Osteoblast (primary cell): ENCODE measurements at regions not wholly inside any gene's neighbourhood (a gene's known extent, or its start where the extent isn't known, plus 50 kb on each side); places are given as distances from the start of the nearest gene placed in this dataset.

Source experiments
- DNase-seq: peaks from one replicate; pipeline ENCODE4 v3.0.0; 2011; ENCODE audit warnings: low spot score, mixed read lengths; ENCODE audit not compliant: insufficient read length; ENCODE audit errors: missing footprints
- H2AFZ ChIP-seq: 2 replicates; pipeline ENCODE4 v1.6.0; 2011; ENCODE audit warnings: mild to moderate bottlenecking, low read length
- H3K27ac ChIP-seq: 2 replicates; pipeline ENCODE4 v1.5.1; 2011; ENCODE audit warnings: mild to moderate bottlenecking, low read depth, low read length, moderate library complexity
- H3K27me3 ChIP-seq: 2 replicates; pipeline ENCODE4 v1.6.0; 2012; ENCODE audit warnings: mild to moderate bottlenecking, control low read depth, inconsistent platforms, low read length, moderate library complexity; ENCODE audit not compliant: insufficient read depth
- H3K36me3 ChIP-seq: 2 replicates; pipeline ENCODE4 v1.5.1; 2011; ENCODE audit warnings: mild to moderate bottlenecking, low read length, control low read depth, moderate library complexity; ENCODE audit not compliant: insufficient read depth
- H3K4me1 ChIP-seq: 2 replicates; pipeline ENCODE4 v1.5.1; 2011; ENCODE audit warnings: mild to moderate bottlenecking, low read length, control low read depth, moderate library complexity; ENCODE audit not compliant: insufficient read depth
- H3K4me2 ChIP-seq: 2 replicates; pipeline ENCODE4 v1.6.0; 2011; ENCODE audit warnings: mild to moderate bottlenecking, low read length; ENCODE audit not compliant: insufficient read depth
- H3K4me3 ChIP-seq: fragments of 200-600 bp; sonication (generic); 3 replicates; pipeline ENCODE4 v1.5.1; 2012; ENCODE audit warnings: mild to moderate bottlenecking, low read length, inconsistent platforms; ENCODE audit not compliant: insufficient read depth
- H3K79me2 ChIP-seq: 2 replicates; pipeline ENCODE4 v1.6.0; 2012; ENCODE audit warnings: mild to moderate bottlenecking, low read length, control low read depth, inconsistent platforms; ENCODE audit not compliant: insufficient read depth
- H3K9me3 ChIP-seq: 2 replicates; pipeline ENCODE4 v1.5.1; 2011; ENCODE audit warnings: low read depth, low read length, control low read depth
- H4K20me1 ChIP-seq: 2 replicates; pipeline ENCODE4 v1.6.0; 2012; ENCODE audit warnings: mild to moderate bottlenecking, low read length, control low read depth; ENCODE audit not compliant: insufficient read depth
- TF ChIP-seq, protein P1 (sequence below): IDR thresholded peaks from 2 replicates; pipeline ENCODE4 v1.5.1; 2011; ENCODE audit warnings: mild to moderate bottlenecking, low read depth, low read length, moderate library complexity; ENCODE audit errors: extremely low read depth

DNA sequence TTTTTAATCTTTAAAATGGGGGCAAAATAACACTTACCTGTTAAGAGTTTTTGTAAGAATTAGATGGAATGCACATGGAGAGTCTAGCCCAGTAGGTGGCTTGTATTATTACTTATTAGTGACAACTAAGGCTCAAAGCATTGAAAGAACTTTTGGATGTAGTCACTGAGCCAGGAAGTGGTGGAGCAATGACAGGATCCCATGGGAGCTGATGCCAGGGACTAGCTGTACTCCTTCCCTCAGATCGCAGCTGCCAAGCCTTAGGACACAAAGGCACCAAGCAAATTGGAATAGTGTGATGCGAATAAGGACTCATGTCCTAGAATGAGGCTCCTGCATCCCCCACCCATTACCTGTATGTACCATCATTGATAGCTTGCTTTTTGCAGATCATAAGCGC, 370.4 kb upstream of the RGMA start:
- DNase-seq, result no peak
- Histone ChIP-seq H2AFZ (no peak overlapping the region), H3K4me3 (no peak overlapping the region), H3K4me2 (no peak overlapping the region), H3K4me1 (no peaks in the 10 kb centered on the region), H3K9me3 (peaks cover 1% of the 10 kb centered on the region), H3K36me3 (no peaks in the 10 kb centered on the region), H4K20me1 (no peaks in the 10 kb centered on the region), H3K27me3 (no peaks in the 10 kb centered on the region), H3K27ac (no peak overlapping the region), H3K79me2 (no peaks in the 10 kb centered on the region)
- TF ChIP-seq, protein P1, sequence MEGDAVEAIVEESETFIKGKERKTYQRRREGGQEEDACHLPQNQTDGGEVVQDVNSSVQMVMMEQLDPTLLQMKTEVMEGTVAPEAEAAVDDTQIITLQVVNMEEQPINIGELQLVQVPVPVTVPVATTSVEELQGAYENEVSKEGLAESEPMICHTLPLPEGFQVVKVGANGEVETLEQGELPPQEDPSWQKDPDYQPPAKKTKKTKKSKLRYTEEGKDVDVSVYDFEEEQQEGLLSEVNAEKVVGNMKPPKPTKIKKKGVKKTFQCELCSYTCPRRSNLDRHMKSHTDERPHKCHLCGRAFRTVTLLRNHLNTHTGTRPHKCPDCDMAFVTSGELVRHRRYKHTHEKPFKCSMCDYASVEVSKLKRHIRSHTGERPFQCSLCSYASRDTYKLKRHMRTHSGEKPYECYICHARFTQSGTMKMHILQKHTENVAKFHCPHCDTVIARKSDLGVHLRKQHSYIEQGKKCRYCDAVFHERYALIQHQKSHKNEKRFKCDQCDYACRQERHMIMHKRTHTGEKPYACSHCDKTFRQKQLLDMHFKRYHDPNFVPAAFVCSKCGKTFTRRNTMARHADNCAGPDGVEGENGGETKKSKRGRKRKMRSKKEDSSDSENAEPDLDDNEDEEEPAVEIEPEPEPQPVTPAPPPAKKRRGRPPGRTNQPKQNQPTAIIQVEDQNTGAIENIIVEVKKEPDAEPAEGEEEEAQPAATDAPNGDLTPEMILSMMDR, result no peak

DNA sequence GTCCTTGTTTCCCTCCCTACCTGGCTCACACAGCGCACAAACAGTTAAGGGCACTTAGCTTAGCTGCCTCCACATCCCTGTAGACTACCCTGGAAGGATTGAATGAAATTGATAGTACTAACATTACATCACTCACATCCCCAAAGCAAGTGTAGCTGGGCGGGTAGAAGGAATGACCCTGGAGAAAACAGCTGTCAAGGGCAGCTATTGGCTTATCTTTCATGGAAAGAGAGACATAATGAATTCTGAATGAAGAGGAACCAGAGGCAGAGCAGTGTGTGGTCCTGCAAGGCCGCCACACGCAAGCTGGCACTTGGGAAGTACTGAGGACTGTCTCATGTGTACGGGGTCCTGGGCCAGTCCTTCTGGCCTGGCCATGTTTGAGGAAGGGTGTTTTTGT, 369.6 kb upstream of the RGMA start:
- H3K79me2 ChIP-seq, result no peaks in the 10 kb centered on the region
- no peak overlapping the region for H3K4me2 ChIP-seq
- no peaks in the 10 kb centered on the region for H4K20me1 ChIP-seq
- DNase-seq, result no peak
- no peak overlapping the region for H3K27ac ChIP-seq
- H3K4me3 ChIP-seq, result no peak overlapping the region
- no peaks in the 10 kb centered on the region for H3K27me3 ChIP-seq
- H2AFZ ChIP-seq, result no peak overlapping the region
- H3K4me1 ChIP-seq, result no peaks in the 10 kb centered on the region
- H3K36me3 ChIP-seq, result no peaks in the 10 kb centered on the region
- TF ChIP-seq, protein P1, result no peak
- peaks cover 1% of the 10 kb centered on the region for H3K9me3 ChIP-seq

GRCh38 chr15:93454788-93455187, 365.8 kb upstream of the RGMA start:
- H3K36me3 ChIP-seq, result no peaks in the 10 kb centered on the region

DNA sequence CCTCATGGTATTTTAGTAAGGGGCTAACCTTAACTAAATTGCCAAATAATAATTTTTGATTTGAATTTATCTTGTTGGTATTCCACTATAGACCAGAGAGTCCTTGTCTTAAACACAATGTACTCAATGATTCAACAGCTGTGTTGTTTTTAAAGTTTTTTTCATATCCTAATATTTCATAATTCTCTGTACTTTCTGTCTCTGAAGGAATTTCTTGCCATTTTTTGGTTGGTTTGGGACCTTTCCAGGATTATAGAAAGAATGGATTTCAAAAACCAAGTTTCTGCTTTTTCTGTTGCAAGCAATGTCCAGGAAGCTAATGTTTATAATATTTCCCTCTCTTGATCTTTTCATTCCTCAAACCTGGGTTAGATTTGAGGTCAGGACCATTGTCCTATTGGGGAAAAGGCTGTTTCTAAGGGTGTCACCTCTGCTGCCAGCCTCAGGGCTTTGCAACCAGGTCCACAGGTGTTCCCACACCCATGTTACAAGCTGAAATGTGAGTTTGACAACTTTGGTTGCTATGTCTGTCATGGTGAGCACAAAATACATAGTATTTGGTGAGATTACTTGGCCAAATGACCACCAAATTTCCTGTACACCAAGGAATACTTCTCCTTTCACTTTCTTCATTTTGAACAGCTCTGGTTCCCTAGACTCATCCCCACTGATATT, 363.7 kb upstream of the RGMA start:
- TF ChIP-seq, protein P1, result no peak
- Histone ChIP-seq H3K4me1 (no peaks in the 10 kb centered on the region), H3K79me2 (no peaks in the 10 kb centered on the region), H3K27ac (no peak overlapping the region), H3K4me2 (no peak overlapping the region), H3K36me3 (no peaks in the 10 kb centered on the region), H3K4me3 (no peak overlapping the region), H3K9me3 (no peaks in the 10 kb centered on the region), H4K20me1 (no peaks in the 10 kb centered on the region), H2AFZ (no peak overlapping the region), H3K27me3 (no peaks in the 10 kb centered on the region)
- no peak for DNase-seq

More at GRCh38 chr15:93454788-93455187, 365.8 kb upstream of the RGMA start:
- Histone ChIP-seq H3K9me3 (no peaks in the 10 kb centered on the region), H2AFZ (no peak overlapping the region), H3K27ac (no peak overlapping the region), H3K79me2 (no peaks in the 10 kb centered on the region), H3K4me3 (no peak overlapping the region), H3K27me3 (no peaks in the 10 kb centered on the region), H3K4me1 (no peaks in the 10 kb centered on the region), H3K4me2 (no peak overlapping the region), H4K20me1 (no peaks in the 10 kb centered on the region)
- no peak for DNase-seq
- TF ChIP-seq, protein P1, result no peak
